GM21367 (cell line): ENCODE measurements at regions not wholly inside any gene's neighbourhood (a gene's known extent, or its start where the extent isn't known, plus 50 kb on each side); places are given as distances from the start of the nearest gene placed in this dataset.

Experiments
- ATAC-seq: cut with Tn5 transposase; IDR thresholded peaks from one replicate; pipeline ENCODE4 v1.9.1; 2021; ENCODE audit not compliant: unreplicated experiment

DNA sequence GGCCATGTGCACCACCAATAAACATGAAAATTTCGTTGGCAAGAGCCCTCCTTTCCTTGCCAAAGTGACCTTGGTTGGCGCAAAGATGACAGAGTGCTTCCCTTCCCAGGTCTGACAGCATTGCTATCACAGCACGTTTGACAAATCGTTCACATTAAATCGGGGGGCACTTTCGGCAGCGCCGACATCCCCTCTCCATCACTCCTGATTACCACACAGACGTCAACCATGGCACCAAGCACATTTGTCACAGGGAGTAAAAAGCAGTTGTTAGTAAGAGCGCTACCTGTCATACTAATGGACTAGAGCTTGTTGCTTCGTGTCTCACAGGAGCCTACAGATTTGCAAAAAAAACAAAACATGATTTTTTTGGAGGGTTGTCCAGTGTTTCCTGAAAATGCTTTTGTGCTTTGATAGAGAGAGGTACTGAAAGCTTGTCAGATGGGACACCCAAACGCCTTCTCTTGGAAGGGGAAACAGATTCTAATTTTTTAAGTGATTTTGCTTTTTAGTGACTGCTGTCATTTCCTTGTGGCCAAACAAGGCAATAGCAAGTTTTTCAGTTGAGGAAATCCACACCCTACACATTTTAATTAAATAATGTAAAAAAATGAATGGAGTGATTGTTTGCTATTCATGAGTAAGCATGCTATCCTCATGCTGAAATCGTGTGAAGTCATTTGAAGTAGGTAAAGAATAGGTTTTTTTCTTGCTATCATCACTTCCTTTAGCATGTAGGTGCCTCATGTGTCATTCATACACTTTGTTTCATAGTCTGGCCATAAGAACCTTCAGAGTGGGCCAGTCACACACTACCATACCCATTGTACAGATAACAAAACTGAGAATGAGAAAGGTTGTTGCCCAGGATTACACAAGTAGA, 682.8 kb upstream of the WWC1 start:
- ATAC-seq = no peak

DNA sequence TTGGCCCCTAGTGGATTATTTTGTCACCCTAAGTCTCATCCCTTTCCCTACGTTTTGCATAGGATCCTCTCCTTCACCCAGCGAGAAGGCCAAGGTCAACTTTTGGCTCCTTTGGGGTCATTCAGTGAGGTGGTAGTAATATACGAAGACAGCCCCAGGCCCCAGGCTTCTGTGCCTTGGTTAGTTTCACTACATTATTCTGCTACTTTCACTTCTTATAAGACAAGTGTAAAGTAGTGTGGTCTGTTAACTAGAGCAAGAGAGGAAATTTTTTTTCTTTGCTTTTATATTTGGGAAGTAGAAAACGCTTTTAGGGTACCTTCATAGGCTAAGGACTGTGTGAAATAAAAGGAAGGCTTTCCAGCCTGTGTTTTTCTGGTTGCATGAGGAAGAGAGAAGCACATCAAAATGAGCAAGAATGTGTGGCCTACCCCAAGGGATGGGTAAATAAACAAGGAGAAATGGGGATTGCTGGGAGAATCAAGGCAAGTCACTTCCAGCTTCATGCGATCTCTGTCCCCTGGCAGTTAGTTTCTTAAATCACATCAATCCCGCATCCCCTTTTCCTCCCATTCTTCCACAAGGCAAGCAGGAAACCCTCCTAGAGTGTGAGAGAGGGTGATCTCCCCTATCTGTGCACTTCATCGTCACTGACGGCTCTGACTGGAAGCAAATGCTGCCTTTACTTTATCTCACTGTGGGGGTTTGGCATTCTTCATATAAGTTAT, 677.0 kb upstream of the WWC1 start:
- no peak for ATAC-seq

DNA sequence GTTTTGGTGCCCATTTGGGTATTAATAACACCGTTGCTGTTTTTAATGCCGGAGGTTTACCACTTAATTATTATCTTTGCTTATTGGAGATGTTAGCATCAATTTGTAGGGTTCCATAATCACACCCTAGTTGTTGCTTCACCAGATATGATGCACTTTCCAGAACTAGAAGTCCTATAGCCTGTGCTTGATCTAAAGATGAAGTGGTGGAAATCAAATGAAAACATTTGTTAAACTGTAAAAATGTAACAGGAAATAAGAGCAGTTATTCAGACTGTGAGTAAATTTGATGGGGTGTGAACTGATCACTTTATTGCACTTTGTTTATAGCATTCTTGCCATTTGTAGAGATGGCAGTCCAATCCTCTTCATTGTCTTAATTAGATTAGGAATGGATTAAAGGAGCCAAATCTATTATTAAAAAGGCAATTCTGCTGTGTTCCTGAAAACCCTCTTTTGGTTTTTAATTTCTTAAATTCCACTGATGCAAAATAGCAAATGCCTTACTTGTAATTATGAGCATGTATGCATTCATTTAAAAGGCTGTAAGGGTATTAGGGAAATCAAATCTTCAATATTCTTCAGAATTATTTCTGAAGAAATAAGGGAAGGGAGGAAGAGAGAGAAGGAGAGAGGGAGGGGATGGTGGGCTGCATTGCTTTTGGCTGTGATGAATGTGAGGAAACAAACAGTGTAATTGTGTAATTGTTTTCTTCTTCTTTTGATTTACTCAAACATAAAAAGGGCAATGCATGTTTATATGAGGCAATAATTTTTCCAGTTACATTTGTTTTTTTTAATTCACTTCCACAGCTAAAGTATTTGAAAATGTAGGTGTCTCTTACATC, 675.2 kb upstream of the WWC1 start:
- no peak for ATAC-seq

DNA sequence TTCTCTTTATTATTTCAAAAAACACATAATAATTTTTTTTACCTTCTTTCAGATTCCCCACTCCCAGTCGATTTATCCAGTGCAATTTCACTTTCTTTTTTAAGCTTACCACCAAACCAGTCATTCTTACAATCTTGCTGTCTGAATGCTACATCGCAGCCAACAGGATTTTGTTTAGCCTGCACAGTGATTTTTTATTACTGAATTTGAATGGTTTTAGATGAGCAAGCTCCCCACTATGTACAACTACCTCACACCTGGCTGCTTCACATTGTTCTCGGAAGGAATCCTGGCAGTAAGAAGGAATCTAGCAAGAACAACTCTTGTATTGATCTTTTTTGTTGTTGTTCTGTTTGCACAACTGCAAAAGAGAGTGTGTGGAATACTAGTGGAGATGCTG, 668.1 kb upstream of the WWC1 start:
- no peak for ATAC-seq

DNA sequence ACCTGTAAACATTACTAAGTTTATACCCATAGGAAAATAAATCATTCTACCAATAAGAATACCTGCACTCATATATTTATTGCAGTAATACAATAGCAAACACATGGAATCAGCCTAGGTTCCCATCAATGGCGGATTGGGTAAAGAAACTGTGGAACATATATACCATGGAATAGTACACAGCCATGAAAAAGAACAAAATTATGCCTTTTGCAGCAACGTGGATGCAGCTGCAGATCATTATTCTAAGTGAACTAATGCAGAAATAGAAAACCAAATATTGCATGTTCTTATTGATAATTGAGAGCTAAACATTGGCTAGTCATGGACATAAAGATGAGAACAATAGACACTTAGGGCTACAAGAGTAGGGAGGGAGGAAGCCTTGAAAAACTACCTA, 667.4 kb upstream of the WWC1 start:
- ATAC-seq = no peak

DNA sequence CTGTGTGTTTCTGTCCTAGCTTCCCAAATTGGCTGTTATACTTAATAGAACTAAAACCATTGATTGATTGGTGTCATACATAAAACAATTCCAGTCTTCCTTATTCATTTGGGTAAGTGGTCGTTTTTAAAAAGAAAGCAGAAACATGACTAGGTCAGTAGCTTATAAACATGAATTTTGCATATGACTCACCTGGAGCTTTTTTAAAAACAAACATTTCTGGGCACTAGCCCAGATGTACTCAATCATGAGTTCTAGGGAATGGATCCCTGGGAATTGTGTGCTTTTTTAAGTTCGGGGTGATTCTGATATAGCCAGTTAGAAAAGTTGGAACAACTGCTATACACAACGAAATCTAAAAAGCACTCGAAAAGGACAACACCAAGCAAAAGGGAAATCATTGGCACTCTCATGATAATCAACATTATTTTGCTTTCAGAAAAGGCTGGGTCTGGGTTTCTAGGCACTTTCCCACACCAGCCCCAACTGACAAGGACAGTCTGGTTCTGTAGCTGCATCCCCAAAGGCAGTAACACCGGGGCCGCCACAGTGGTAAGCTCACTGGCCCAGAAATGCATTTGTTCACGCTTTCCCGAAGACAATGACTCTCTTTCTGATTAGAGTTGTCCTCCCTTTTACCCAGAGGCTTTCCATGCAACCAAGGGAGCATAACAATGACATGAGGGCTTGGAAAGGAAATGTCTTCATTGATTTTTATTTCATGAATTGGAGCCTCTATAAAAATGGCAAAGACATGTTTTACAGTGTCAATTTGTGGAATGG, 664.9 kb upstream of the WWC1 start:
- no peak for ATAC-seq

DNA sequence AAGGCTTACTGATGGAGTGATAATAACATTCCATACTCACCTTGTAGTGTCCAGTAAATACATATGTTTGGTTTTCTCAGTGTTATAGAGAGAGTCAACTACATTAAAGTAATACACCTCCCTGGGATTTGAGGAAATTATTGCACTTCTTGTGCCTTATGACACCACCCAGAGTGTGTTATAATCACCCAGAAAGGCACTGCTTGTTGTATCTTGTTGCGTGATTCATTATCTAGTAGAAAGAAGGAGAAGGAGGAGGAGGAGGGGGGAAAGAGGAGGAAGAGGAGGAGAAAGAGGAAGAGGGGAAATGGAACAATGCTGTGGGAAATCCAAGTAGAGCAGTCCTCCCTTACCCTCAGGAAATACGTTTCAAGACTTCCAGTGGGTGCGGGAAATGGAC, 661.8 kb upstream of the WWC1 start:
- no peak for ATAC-seq

DNA sequence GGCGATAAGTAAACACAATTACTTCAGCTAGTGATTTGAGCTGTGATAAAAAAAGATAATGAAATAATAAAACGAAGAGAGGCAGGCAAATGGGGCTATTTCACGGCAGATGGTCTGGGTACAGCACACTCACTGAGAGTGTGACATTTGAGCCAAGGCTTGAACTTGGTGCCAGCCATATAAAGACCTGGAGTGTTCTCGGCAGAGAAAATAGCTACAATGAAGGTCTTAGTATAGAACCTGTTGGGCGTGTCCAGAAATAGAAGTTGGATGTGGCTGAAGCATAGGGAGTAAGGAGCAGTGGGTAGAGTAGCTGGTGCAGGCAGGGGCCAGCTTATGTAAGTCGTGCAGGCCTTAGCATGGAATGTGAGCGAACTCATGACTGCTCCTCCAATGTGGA, 660.3 kb upstream of the WWC1 start:
- no peak for ATAC-seq

DNA sequence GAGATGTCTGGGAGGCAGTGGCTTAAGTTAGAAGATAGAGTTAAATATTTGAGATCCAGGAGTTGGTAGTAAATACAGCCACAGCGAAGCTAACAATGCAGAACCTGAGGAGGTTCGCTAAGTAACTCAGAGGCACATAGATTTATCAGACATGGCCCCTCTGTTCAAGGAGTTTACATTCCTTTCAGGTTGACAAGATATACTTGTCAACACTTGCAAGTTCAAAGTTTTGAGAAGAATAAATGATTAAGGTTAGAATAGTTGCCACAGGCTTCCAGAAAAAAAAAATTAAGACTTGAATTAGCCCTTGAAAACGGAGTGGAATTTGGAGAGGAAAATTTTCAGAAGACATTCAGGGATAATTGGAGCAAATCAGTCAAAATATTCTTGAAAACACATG, 658.3 kb upstream of the WWC1 start:
- ATAC-seq = no peak

DNA sequence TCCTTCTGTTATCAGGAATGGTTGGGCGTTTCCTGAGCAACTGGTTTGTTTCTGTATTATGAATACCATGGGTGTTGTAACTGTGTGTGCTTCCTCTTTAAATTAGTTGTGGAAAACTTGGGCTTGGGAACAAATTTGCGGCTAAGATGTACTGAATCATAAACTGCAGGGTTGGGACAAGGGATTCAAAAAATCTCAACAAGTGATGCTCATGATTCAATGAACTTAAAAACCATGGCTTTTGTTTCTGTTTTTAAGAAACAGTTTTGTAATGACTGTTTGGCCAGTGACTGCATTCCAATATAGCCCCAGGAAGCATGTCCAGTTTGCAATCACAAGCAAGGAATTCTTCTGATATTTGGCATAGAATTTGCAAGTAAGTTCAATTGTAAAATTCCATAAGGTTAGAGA, 657.5 kb upstream of the WWC1 start:
- ATAC-seq = no peak

DNA sequence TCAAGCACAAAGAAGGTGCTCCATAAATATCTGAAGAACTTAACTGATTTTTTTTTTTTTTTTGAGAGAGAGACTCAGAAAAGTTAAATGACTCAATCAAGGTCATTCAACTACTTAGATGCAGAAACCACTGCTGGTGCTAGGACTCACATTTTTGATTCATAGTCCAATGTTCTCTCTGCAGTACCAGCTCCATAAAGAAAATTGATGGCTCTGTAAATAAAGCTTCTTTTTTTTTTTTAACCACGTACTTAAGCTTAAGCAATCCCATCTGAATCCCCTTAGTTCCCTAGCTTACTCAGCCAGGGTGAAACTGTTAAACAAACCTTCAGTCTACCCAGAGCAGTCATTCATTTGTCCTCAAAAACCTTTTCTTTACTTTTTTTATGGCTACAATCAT, 657.0 kb upstream of the WWC1 start:
- ATAC-seq = no peak

DNA sequence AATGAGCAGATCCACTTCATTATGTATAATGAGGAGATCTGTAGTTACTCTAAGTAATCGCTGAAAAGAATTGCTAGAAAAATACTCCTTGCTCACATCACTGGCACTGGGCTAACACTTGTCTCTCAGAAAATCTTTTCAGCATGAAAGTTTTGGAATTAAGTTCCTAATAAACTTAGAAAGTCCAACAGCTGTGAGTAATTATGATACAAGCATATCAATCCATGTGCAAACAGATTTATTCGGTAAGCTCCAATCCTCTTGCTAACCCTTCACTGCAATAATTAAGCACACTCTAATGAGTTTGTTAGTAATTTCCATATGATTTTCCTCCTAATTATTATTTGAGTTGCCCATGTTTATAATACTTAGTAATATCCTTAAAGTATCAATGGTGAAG, 652.6 kb upstream of the WWC1 start:
- no peak for ATAC-seq

DNA sequence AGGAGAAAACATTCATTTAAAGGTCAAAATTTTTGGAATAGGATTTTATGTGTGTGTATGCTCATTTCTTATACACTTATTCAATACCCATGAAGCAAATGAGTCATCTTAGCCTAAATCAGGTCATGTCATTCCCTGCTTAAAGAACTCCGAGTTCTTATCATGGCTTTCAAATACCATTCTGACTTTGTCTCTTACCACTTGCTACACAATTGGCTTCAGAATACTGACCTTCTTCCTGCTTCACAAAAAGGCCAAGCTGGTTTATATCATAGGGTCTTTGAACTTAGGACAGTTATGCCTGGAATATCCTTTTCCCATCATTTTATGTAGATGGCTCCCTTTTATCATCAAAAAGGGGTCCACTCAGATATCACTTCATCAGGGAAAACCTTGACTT, 652.2 kb upstream of the WWC1 start:
- no peak for ATAC-seq

DNA sequence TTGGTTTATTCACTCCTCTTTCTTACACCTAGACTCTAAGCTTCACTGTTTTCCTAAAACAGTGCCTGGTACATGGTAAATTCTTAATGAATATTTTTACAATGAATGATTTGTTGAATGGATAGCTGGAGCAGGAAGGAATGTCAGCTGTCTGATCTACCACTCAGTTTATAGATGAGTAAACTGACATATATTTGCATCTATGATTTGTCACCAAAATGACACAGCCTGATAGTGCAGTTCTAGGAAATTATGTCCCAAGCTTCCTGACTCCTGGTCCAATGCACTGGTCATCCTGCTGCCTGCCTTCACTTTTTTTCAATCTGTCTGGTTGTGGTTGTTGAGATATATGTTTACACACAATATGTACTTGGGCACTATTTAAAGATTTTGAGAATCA, 651.7 kb upstream of the WWC1 start:
- ATAC-seq = no peak

DNA sequence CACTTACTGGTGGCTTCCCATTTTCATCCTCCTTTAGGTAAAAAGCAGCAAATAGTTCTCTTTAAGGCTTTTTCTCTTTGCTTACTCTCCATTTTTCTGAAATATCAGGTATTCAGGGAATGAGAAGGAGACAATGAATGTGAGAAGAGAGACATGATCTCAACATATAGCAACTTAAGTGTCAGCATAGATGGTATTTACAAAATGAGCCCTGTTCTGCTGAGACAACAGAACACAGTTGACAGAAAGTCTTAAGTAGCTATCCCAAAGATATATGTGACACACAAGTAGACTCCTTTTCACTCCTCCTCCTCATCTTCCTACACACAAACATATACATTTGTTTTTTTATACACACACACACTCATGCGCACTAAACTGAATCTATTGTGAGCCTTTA, 649.3 kb upstream of the WWC1 start:
- no peak for ATAC-seq

DNA sequence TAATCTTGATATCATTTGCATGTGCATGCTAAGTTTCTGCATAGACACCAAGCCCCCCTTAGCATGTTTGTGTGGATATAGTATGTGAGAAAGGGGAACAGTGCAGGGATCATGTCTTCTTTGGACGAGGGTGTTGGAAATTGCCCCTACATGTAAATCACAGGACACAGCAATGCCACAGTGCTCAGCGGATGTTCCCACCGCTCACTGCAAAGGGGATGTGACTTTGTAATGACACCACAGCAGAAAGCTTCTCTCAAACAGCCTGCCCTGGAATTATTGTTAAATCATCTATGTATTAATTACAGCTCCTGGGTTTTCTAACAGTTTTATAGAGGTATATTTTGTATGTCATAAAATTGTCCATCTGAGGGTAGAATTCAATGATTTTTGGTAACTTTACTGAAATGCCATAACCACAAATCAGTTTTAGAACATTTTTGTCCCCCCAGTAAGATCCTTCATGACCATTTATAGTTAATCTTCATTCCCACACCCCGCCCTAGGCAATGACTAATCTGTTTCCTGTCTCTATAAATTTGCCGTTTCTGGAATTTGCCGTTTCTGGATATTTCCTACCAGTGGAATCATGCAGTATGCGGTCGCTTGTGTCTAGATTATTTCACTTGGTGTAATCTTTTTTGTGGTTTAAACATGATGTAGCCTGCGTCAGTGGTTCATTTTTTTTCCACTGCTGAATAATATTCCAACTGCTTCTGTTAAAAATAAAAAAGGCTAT, 648.5 kb upstream of the WWC1 start:
- ATAC-seq = no peak

DNA sequence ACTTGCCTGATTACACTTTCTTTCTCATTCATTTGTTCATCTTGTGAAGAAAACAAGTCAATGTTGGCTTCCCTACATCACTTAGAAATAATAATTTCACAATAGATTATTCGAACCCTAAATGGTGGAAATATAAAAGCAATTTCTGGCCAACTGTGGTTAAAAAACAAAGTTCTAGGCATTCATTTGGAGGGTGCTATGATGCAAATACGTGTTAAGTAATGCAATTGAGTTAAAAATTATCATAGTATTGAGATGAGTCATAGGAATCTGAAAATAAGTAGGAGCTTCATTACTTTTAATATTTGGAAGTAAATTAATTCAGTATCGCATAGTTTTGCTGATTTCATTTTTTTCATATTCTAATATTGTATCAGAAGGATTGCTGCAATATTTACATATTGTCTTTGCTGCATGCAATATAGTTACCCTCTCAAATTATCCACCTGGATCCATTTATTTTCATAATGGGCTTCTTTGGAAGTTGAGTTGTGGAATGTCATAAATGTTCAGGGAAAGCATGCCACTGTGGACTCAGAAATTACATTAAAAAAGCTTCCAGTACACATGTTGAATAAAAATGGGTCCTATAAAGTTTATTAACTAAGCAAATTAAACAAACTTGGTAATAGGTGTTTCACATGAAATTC, 647.7 kb upstream of the WWC1 start:
- no peak for ATAC-seq

DNA sequence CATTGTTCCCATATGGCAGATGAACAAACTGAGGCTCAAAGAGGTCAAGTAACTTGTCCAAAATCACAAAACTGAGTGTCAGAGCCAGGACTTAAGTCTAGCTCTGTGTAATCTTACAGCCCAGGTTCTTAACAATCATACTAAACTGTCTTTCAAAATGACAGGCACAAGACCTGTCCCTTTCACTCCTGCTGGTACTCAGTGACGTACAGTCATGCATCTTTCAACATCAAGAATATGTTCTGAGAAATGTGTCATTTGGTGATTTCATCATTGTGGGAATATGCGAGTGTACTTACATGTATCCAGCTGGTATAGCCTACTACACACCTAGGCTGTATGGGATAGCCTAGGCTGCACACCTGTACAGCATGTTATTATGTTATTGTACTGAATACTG, 646.8 kb upstream of the WWC1 start:
- no peak for ATAC-seq

DNA sequence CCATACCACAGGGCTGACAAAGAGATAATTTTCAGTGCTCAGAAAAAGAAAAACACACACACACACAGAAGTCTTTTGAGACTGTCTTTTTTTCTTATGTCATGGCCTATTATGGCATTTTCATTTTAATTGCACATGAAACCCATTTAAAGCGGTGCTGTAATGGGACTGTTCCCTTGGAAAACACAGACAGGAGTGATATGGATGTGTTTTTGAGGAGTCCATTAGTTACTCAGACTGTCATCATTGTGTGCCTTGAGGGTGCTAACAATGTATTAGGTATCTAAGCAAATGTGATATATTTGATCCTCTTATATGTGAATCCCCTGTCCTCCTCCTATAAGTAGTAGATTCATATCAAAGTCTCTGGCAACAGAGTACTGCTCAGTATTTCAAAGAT, 642.0 kb upstream of the WWC1 start:
- ATAC-seq = no peak

DNA sequence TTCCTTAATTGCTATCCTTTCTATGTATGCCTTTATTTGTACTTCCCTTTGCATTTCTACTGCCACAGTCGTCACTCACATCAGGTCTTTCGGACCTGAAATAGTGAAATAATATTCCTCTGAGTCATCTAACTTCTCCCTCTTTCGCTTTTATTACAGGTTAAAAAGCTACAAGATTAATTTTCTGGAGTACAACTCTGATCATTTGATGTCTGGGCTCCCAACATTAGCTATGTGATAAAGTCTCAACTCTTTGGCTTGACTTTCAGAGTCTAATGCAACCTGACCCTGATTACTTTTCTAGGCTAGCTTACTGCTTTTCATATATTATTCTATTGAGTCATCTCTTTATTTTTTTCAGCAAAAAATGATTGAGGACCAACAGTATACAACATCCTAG, 638.8 kb upstream of the WWC1 start:
- no peak for ATAC-seq
